ENCODE measurements at regions not wholly inside any gene's neighbourhood (a gene's known extent, or its start where the extent isn't known, plus 50 kb on each side); places are given as distances from the start of the nearest gene placed in this dataset.

DNA sequence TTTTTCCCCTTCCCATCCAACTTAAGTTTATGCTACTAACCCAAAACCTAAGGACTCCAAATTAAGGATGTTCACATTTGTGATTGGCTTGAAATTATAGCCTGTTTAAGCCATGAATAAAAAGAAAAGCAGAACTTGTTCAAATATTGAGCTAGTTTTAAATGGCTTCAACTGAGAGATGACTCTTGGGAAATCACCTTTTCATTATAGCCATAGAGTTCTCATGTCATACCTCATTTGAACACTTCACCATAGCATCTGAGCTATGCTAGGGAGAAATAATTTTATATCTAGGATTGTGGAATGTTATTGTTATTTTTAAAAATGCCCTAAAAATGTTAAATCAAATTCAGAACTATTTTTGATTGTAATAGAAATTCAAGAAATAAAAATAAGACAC lies 409.2 kb upstream of the RARB start:
- Mint-ChIP-seq H3K4me3 (ENCODE audit: unreplicated experiment) (no peak overlapping the region), H3K4me1 (ENCODE audit: unreplicated experiment) (peaks cover 7% of the 10 kb centered on the region)

DNA sequence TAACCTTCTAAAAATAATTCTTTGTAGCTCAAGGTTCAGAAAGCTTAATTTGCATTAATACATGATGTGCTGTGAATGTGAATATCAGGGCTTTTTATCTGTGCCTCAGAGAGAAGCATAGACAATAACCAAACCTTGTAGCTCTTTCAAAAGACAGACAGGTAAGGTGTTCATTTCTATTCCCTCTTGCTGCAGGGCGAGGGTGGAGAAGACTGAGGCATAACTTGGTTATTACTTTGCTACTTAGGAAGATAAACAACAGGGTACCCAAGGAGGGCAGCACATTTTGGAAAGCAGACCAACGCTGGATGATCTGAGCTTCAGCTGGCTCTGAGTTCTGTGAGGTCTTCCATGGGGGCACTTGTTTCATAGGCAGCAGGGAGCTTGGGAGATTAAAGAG lies 408.6 kb upstream of the RARB start:
- H3K27me3 Mint-ChIP-seq (ENCODE audit: unreplicated experiment), result no peaks in the 10 kb centered on the region
- TF ChIP-seq, protein P1, sequence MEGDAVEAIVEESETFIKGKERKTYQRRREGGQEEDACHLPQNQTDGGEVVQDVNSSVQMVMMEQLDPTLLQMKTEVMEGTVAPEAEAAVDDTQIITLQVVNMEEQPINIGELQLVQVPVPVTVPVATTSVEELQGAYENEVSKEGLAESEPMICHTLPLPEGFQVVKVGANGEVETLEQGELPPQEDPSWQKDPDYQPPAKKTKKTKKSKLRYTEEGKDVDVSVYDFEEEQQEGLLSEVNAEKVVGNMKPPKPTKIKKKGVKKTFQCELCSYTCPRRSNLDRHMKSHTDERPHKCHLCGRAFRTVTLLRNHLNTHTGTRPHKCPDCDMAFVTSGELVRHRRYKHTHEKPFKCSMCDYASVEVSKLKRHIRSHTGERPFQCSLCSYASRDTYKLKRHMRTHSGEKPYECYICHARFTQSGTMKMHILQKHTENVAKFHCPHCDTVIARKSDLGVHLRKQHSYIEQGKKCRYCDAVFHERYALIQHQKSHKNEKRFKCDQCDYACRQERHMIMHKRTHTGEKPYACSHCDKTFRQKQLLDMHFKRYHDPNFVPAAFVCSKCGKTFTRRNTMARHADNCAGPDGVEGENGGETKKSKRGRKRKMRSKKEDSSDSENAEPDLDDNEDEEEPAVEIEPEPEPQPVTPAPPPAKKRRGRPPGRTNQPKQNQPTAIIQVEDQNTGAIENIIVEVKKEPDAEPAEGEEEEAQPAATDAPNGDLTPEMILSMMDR (IDR thresholded peaks at IDR 0.05), result no peak
- H3K4me1 Mint-ChIP-seq (ENCODE audit: unreplicated experiment), result peaks cover 7% of the 10 kb centered on the region
- no peak overlapping the region for H3K27ac Mint-ChIP-seq (ENCODE audit: unreplicated experiment)
- no peaks in the 10 kb centered on the region for H3K9me3 Mint-ChIP-seq (ENCODE audit: unreplicated experiment)
- DNase-seq (ENCODE audit: extremely low spot score, unreplicated experiment), result no peak
- no peaks in the 10 kb centered on the region for H3K36me3 Mint-ChIP-seq (ENCODE audit: unreplicated experiment)
- no peak overlapping the region for H3K4me3 Mint-ChIP-seq (ENCODE audit: unreplicated experiment)

More for the DNA sequence above, 409.2 kb upstream of the RARB start:
- TF ChIP-seq, protein P1 (IDR thresholded peaks at IDR 0.05), result no peak
- Mint-ChIP-seq H3K36me3 (ENCODE audit: unreplicated experiment) (no peaks in the 10 kb centered on the region), H3K27me3 (ENCODE audit: unreplicated experiment) (no peaks in the 10 kb centered on the region), H3K27ac (ENCODE audit: unreplicated experiment) (no peak overlapping the region), H3K9me3 (ENCODE audit: unreplicated experiment) (no peaks in the 10 kb centered on the region)
- no peak for DNase-seq (ENCODE audit: extremely low spot score, unreplicated experiment)

DNA sequence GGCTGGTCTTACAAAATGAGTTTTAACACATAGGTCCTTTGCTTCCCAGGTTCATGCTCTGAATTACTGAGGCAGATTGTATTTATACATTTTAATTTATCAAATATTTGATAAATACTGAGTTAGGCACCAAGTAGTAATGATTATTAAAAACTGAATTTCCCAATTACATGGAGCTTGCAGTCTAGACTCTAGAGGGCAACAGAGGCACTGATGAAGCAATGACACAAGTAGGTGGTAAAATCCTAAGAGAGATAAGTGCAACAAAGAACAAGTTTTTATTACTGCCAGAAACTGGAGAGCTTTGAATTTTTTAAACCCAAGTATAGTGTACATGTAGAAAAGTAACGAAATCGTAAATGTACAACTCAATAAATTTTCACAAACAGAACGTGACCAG lies 406.2 kb upstream of the RARB start:
- Mint-ChIP-seq H3K27me3 (ENCODE audit: unreplicated experiment) (no peaks in the 10 kb centered on the region), H3K9me3 (ENCODE audit: unreplicated experiment) (no peaks in the 10 kb centered on the region), H3K4me3 (ENCODE audit: unreplicated experiment) (no peak overlapping the region), H3K27ac (ENCODE audit: unreplicated experiment) (no peak overlapping the region), H3K36me3 (ENCODE audit: unreplicated experiment) (no peaks in the 10 kb centered on the region), H3K4me1 (ENCODE audit: unreplicated experiment) (peaks cover 10% of the 10 kb centered on the region)
- TF ChIP-seq, protein P1 (IDR thresholded peaks at IDR 0.05), result peak; percentile 75
- no peak for DNase-seq (ENCODE audit: extremely low spot score, unreplicated experiment)

DNA sequence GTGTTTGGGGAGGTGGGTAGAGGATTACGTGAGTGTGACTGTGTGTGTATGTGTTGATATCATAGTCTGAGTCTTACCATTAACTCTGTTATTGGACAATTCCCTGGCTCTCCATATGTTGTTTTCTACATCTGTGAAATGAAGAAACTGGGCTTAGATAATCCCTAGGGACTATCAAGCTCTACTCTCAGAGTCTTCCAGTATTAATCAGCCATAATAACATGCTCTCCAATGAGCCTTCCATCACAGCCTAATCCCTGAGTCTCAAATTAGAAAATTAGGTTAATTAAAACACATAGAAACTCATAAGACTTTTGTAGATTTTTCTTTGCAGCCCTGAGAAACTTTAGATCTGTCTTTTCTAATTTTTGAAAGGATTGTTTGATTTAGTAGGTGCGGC lies 404.2 kb upstream of the RARB start:
- H3K27me3 Mint-ChIP-seq (ENCODE audit: unreplicated experiment), result no peaks in the 10 kb centered on the region
- H3K27ac Mint-ChIP-seq (ENCODE audit: unreplicated experiment), result no peak overlapping the region
- no peaks in the 10 kb centered on the region for H3K9me3 Mint-ChIP-seq (ENCODE audit: unreplicated experiment)

DNA sequence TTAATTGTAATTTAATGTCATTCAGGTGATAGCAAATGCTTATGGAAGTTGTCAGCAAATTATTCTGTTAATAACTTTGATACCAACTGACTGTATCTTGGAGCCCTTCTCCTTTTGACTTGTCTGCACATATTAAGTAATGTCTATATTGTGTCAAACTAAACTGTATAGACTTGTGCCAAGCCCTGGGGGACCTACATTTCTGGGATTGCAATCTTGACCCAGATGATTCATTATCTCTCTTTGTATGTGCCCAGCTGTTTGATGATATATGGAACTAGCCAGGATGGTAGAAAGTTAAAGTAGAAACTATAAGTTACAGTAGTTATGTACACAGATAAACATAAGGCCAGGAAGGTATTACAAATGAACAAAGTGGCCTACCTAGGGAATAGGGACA lies 402.8 kb upstream of the RARB start:
- no peaks in the 10 kb centered on the region for H3K27me3 Mint-ChIP-seq (ENCODE audit: unreplicated experiment)
- no peak for DNase-seq (ENCODE audit: extremely low spot score, unreplicated experiment)
- H3K4me3 Mint-ChIP-seq (ENCODE audit: unreplicated experiment), result no peak overlapping the region
- H3K9me3 Mint-ChIP-seq (ENCODE audit: unreplicated experiment), result no peaks in the 10 kb centered on the region
- no peak overlapping the region for H3K27ac Mint-ChIP-seq (ENCODE audit: unreplicated experiment)
- TF ChIP-seq, protein P1 (IDR thresholded peaks at IDR 0.05), result no peak
- no peaks in the 10 kb centered on the region for H3K36me3 Mint-ChIP-seq (ENCODE audit: unreplicated experiment)
- peaks cover 5% of the 10 kb centered on the region for H3K4me1 Mint-ChIP-seq (ENCODE audit: unreplicated experiment)

More for the DNA sequence above, 404.2 kb upstream of the RARB start:
- no peak for DNase-seq (ENCODE audit: extremely low spot score, unreplicated experiment)
- H3K36me3 Mint-ChIP-seq (ENCODE audit: unreplicated experiment), result no peaks in the 10 kb centered on the region
- peaks cover 9% of the 10 kb centered on the region for H3K4me1 Mint-ChIP-seq (ENCODE audit: unreplicated experiment)
- TF ChIP-seq, protein P1 (IDR thresholded peaks at IDR 0.05), result no peak
- no peak overlapping the region for H3K4me3 Mint-ChIP-seq (ENCODE audit: unreplicated experiment)

Measured in osteocyte (in vitro differentiated cells).